HEK293 (cell line): ENCODE measurements at regions not wholly inside any gene's neighbourhood (a gene's known extent, or its start where the extent isn't known, plus 50 kb on each side); places are given as distances from the start of the nearest gene placed in this dataset.

Source experiments
- MEIS1 ChIP-seq: sonication (generic); formaldehyde crosslinking; IDR thresholded peaks from 2 replicates; pipeline ENCODE4 v1.8.1; 2022; ENCODE audit warnings: missing genetic modification reagents, mild to moderate bottlenecking, borderline replicate concordance
- SP2 ChIP-seq: fragments of 450-650 bp; formaldehyde crosslinking; IDR thresholded peaks from 2 replicates; pipeline ENCODE4 v1.5.1; 2016; ENCODE audit warnings: missing biosample characterization, missing genetic modification characterization
- ZBTB1 ChIP-seq: fragments of 450-650 bp; formaldehyde crosslinking; IDR thresholded peaks from 2 replicates; pipeline ENCODE4 v1.5.1; 2016; ENCODE audit warnings: missing biosample characterization, missing genetic modification characterization
- ZBTB7A ChIP-seq: fragments of 450-650 bp; formaldehyde crosslinking; IDR thresholded peaks from 2 replicates; pipeline ENCODE4 v1.5.1; 2016; ENCODE audit warnings: low read depth, missing biosample characterization, missing genetic modification characterization
- ZFP41 ChIP-seq: fragments of 450-650 bp; formaldehyde crosslinking; IDR thresholded peaks from 2 replicates; pipeline ENCODE4 v1.5.1; 2016; ENCODE audit warnings: missing biosample characterization, missing genetic modification characterization, borderline replicate concordance
- ZNF121 ChIP-seq: fragments of 450-650 bp; formaldehyde crosslinking; IDR thresholded peaks from 2 replicates; pipeline ENCODE4 v1.5.1; 2016; ENCODE audit warnings: missing biosample characterization, missing genetic modification characterization
- ZNF24 ChIP-seq: fragments of 450-650 bp; formaldehyde crosslinking; IDR thresholded peaks from 2 replicates; pipeline ENCODE4 v1.5.1; 2016; ENCODE audit warnings: missing biosample characterization, missing genetic modification characterization
- ZNF423 ChIP-seq: fragments of 450-650 bp; formaldehyde crosslinking; IDR thresholded peaks from 2 replicates; pipeline ENCODE4 v1.5.1; 2016; ENCODE audit warnings: missing biosample characterization, missing genetic modification characterization
- ZNF510 ChIP-seq: fragments of 450-650 bp; formaldehyde crosslinking; IDR thresholded peaks from 2 replicates; pipeline ENCODE4 v1.5.1; 2018; ENCODE audit warnings: mild to moderate bottlenecking, missing genetic modification characterization, missing biosample characterization; ENCODE audit not compliant: insufficient replicate concordance
- ZNF654 ChIP-seq: fragments of 450-650 bp; formaldehyde crosslinking; IDR thresholded peaks from 2 replicates; pipeline ENCODE4 v1.5.1; 2016; ENCODE audit warnings: low read depth, missing biosample characterization, missing genetic modification characterization
- ZNF670 ChIP-seq: fragments of 450-650 bp; formaldehyde crosslinking; IDR thresholded peaks from 2 replicates; pipeline ENCODE4 v1.5.1; 2016; ENCODE audit warnings: missing biosample characterization, missing genetic modification characterization, low read depth
- TF ChIP-seq, protein P1 (sequence below): fragments of 450-650 bp; formaldehyde crosslinking; IDR thresholded peaks from 2 replicates; pipeline ENCODE4 v1.5.1; 2016; ENCODE audit warnings: missing biosample characterization, missing genetic modification characterization
- TF ChIP-seq, protein P2 (sequence below): fragments of 450-650 bp; formaldehyde crosslinking; IDR thresholded peaks from 2 replicates; pipeline ENCODE4 v1.5.1; 2016; ENCODE audit warnings: missing biosample characterization, missing genetic modification characterization

DNA sequence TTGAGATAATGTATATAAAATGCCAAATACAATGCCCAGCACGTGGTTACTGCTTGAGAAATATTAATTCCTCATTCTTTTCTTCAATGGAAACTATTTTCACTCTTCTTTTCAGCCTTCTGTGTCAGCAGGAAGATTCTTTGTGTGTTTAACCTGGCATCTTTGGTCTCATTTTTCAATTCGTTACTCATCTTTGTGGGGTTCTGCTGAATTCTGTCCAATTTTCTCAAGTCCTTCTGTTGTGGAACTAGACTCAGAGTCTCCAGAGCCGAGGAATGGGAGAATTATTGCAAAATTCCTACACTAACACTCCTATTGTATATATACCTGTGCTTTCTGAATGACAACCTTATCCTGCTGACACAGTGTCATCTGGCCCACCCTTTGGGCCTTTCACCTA is 96.8 kb upstream of the RGMA start:
- TF ChIP-seq, protein P1, sequence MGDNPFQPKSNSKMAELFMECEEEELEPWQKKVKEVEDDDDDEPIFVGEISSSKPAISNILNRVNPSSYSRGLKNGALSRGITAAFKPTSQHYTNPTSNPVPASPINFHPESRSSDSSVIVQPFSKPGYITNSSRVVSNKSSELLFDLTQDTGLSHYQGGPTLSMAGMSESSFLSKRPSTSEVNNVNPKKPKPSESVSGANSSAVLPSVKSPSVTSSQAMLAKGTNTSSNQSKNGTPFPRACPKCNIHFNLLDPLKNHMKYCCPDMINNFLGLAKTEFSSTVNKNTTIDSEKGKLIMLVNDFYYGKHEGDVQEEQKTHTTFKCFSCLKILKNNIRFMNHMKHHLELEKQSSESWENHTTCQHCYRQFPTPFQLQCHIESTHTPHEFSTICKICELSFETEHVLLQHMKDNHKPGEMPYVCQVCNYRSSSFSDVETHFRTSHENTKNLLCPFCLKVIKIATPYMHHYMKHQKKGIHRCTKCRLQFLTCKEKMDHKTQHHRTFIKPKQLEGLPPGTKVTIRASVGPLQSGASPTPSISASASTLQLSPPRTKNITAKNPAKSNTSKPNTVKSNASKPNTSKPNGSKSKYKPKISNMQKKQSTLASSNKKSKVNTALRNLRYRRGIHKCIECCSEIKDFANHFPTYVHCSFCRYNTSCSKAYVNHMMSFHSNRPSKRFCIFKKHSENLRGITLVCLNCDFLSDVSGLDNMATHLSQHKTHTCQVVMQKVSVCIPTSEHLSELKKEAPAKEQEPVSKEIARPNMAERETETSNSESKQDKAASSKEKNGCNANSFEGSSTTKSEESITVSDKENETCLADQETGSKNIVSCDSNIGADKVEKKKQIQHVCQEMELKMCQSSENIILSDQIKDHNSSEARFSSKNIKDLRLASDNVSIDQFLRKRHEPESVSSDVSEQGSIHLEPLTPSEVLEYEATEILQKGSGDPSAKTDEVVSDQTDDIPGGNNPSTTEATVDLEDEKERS, result no peak
- no peak for TF ChIP-seq ZNF423 (tag by site-specific recombination)
- no peak for TF ChIP-seq MEIS1
- TF ChIP-seq, protein P2, sequence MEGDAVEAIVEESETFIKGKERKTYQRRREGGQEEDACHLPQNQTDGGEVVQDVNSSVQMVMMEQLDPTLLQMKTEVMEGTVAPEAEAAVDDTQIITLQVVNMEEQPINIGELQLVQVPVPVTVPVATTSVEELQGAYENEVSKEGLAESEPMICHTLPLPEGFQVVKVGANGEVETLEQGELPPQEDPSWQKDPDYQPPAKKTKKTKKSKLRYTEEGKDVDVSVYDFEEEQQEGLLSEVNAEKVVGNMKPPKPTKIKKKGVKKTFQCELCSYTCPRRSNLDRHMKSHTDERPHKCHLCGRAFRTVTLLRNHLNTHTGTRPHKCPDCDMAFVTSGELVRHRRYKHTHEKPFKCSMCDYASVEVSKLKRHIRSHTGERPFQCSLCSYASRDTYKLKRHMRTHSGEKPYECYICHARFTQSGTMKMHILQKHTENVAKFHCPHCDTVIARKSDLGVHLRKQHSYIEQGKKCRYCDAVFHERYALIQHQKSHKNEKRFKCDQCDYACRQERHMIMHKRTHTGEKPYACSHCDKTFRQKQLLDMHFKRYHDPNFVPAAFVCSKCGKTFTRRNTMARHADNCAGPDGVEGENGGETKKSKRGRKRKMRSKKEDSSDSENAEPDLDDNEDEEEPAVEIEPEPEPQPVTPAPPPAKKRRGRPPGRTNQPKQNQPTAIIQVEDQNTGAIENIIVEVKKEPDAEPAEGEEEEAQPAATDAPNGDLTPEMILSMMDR (tag by site-specific recombination), result no peak
- no peak for TF ChIP-seq ZNF654 (tag by site-specific recombination)
- no peak for TF ChIP-seq SP2 (tag by site-specific recombination)
- TF ChIP-seq ZNF510, result no peak
- no peak for TF ChIP-seq ZFP41 (tag by site-specific recombination)
- TF ChIP-seq ZNF121, result no peak
- TF ChIP-seq ZBTB1 (tag by site-specific recombination), result no peak
- TF ChIP-seq ZBTB7A (tag by site-specific recombination), result no peak
- TF ChIP-seq ZNF670 (tag by site-specific recombination), result no peak
- TF ChIP-seq ZNF24 (tag by site-specific recombination), result no peak
